Fibroblast of lung (primary cell): ENCODE measurements at regions not wholly inside any gene's neighbourhood (a gene's known extent, or its start where the extent isn't known, plus 50 kb on each side); places are given as distances from the start of the nearest gene placed in this dataset.

ENCODE experiments used
- CTCF ChIP-seq, 2 donors: IDR thresholded peaks in 1 of 2; conservative IDR thresholded peaks in 1 of 2; 1 replicate in 1 of 2; 2 replicates in 1 of 2; pipeline ENCODE4 v1.5.1; 2011 to 2012; ENCODE audit warnings: low read length in 2 of 2, control low read depth in 1 of 2, inconsistent platforms in 1 of 2, low read depth in 1 of 2, mild to moderate bottlenecking in 1 of 2
- EZH2 ChIP-seq: IDR thresholded peaks from 2 replicates; pipeline ENCODE4 v1.5.1; 2012; ENCODE audit warnings: low read length, control low read depth, mild to moderate bottlenecking; ENCODE audit errors: missing control alignments

- TF ChIP-seq CTCF (conservative IDR thresholded peaks at IDR 0.05 in 1 of 2, IDR thresholded peaks at IDR 0.05 in 1 of 2; ENCODE audit: low read depth in 1 of 2, low read length in 2 of 2) (no peak), EZH2 (no peak)
Observed at GRCh38 chr5:89901346-89901745, 508.2 kb downstream of the CETN3 start.
